ENCODE measurements at regions not wholly inside any gene's neighbourhood (a gene's known extent, or its start where the extent isn't known, plus 50 kb on each side); places are given as distances from the start of the nearest gene placed in this dataset.

DNA sequence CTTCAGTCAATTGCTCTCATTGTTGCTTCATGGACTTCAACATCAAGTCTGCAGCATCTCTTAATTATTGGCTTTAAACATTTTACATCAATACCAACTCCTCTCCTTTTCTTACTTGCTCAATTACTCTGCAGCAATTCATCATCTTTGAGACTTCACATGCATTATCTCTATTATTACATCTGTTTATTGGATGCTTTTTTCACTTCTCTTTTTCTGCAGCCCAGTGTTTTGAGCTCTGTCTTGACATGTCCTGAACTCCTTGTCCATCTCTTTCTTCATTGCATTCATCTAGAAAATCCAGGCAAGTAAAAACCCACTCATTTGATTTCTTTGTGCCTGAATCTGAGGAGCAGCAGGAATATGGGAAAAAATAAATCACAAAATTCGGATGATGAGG, 647.9 kb downstream of the PLCL1 start:
- TF ChIP-seq, protein P1, sequence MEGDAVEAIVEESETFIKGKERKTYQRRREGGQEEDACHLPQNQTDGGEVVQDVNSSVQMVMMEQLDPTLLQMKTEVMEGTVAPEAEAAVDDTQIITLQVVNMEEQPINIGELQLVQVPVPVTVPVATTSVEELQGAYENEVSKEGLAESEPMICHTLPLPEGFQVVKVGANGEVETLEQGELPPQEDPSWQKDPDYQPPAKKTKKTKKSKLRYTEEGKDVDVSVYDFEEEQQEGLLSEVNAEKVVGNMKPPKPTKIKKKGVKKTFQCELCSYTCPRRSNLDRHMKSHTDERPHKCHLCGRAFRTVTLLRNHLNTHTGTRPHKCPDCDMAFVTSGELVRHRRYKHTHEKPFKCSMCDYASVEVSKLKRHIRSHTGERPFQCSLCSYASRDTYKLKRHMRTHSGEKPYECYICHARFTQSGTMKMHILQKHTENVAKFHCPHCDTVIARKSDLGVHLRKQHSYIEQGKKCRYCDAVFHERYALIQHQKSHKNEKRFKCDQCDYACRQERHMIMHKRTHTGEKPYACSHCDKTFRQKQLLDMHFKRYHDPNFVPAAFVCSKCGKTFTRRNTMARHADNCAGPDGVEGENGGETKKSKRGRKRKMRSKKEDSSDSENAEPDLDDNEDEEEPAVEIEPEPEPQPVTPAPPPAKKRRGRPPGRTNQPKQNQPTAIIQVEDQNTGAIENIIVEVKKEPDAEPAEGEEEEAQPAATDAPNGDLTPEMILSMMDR (conservative IDR thresholded peaks at IDR 0.05; ENCODE audit: low read depth) = no peak
- DNase-seq (ENCODE audit: low spot score) = no peak
- no peak overlapping the region for H3K27ac ChIP-seq
- POLR2A ChIA-PET (ENCODE audit: low non-redundant PET) = no interaction called here
- CTCF ChIA-PET = no interaction called here

DNA sequence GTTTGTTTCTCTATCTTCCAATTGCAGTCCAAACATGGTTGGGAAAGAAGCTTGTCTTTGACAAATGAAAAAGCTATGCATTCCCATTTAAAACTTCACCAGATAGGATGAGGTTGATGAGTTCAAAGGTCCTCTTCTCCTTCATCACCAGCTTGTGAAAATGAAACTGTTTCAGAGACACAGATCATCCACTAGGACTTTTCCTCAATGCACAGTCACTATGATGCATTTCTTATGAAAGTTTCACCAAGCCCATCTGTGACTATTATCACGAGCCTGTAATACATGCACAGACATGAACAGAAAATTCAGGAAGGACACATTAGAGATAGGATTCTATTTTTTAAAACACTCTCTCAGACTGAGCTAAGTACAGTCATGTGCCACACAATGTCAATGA, 644.4 kb downstream of the PLCL1 start:
- ChIA-PET CTCF (interaction anchor here (0.7 kb wide), 1 partner anchor 11 kb away, joined by 3 read pairs; no protein-coding TSS in a partner anchor), POLR2A (ENCODE audit: low non-redundant PET) (no interaction called here)
- peak; percentile 38 for DNase-seq (ENCODE audit: low spot score)
- H3K27ac ChIP-seq = no peak overlapping the region
- TF ChIP-seq, protein P1 (conservative IDR thresholded peaks at IDR 0.05; ENCODE audit: low read depth) = no peak

DNA sequence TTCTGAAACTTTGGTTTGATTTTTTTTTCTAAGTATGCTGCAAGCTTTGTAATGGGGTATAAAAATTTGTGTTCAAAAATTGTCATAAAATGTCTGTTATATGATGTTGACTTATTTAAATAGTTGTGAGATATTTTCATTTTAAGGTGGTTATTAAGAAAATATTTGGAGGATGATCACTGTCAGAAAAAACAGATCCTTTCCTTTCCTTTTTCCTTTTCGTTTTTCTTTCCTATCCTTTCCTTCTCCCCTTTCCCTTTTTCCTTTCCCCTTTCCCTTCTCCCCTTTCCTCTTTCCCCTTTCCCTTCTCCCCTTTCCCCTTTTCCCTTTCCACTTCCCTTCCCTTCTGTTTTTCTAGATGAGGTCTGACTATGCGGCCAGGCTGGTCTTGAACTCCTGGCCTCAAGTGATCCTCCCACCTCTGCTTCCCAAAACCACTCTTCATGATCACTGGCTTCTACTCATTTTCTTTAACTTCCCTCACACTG, 640.5 kb downstream of the PLCL1 start:
- H3K27ac ChIP-seq = no peak overlapping the region
- ChIA-PET POLR2A (ENCODE audit: low non-redundant PET) (no interaction called here), CTCF (no interaction called here)
- no peak for DNase-seq (ENCODE audit: low spot score)
- TF ChIP-seq, protein P1 (conservative IDR thresholded peaks at IDR 0.05; ENCODE audit: low read depth) = no peak

DNA sequence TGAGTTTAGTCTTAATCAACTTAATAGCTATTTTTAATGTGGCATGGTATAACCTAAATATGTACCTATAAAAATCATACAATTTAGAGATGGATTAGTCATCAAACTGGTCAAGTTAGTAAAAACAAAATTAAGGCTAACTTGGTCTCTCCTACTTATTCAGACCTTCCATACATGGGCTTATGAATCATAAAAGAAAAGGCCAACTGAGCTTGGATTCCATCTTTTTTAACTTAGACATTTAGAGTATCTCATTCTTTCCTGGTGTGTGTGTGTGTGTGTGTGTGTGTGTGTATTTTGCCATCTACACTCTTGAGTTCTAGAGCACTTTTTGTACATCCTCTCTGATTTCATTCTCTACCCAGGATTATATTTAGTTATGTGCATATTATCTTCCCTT, 637.5 kb downstream of the PLCL1 start:
- POLR2A ChIA-PET (ENCODE audit: low non-redundant PET) = no interaction called here
- TF ChIP-seq, protein P1 (conservative IDR thresholded peaks at IDR 0.05; ENCODE audit: low read depth) = no peak
- CTCF ChIA-PET = no interaction called here
- DNase-seq (ENCODE audit: low spot score) = no peak
- H3K27ac ChIP-seq = no peak overlapping the region

DNA sequence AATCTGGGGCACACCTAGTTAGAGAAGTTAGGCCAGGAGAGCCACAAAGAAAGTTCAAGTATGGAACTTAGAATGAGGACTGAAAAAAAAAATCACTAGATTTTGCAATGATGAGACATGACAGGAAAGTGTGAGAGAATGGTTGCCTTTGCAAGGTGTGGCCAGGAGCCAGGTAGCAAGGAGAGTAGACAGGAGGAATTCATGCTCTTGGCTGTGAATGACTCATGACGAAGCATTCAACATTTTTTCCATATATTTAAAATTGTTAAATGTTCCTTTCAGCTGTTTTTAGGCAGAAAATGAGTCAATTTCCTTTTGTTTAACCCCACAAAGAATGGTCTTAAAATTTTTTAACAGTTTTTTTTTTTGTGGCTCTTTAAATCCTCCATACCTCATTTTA, 636.9 kb downstream of the PLCL1 start:
- ChIA-PET CTCF (no interaction called here), POLR2A (ENCODE audit: low non-redundant PET) (no interaction called here)
- no peak overlapping the region for H3K27ac ChIP-seq
- peak; percentile 70 for DNase-seq (ENCODE audit: low spot score)
- TF ChIP-seq, protein P1 (conservative IDR thresholded peaks at IDR 0.05; ENCODE audit: low read depth) = no peak

DNA sequence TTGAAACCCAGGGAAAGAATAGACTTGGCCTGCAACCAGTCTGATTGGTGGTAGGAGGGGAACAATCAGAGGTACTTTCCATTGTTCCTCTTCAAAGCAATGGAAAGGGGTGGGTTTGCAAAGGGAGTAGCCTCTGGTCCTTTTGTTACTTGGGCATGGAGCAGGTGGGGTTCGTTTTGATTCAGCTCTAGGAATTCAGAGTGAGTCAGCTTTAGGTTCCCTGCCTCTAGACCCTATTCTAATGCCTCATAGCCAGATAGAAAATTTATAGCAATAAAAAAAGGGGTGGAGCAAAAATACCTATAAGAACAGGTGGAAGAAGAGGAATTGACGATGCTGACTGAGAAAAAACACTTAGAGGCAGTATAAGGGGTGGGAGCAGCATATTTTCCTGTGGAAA, 636.4 kb downstream of the PLCL1 start:
- ChIA-PET POLR2A (ENCODE audit: low non-redundant PET) (no interaction called here), CTCF (no interaction called here)
- TF ChIP-seq, protein P1 (conservative IDR thresholded peaks at IDR 0.05; ENCODE audit: low read depth) = no peak
- DNase-seq (ENCODE audit: low spot score) = no peak
- H3K27ac ChIP-seq = no peak overlapping the region

DNA sequence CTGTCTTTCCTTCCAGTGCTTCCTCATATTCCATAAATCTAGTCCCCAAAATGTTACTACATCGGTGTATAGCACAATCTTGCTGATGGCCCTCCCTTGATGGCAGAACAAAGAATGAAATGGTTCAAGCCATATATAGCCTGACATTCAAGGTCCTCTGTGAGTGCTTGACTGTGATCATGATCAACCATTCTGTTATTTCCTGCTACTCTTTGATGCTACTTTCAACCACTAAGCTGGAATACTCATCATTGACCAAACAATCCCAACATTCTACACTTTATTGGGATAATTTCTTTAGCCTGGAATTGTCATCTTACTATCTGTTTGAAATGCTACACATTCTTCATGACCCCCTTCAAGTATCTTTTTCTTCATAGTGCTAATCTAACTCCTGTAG, 633.9 kb downstream of the PLCL1 start:
- POLR2A ChIA-PET (ENCODE audit: low non-redundant PET) = no interaction called here
- no peak for DNase-seq (ENCODE audit: low spot score)
- CTCF ChIA-PET = interaction anchor here (0.6 kb wide), 1 partner anchor 1051 kb away, joined by 3 read pairs; no protein-coding TSS in a partner anchor
- TF ChIP-seq, protein P1 (conservative IDR thresholded peaks at IDR 0.05; ENCODE audit: low read depth) = no peak
- no peak overlapping the region for H3K27ac ChIP-seq

All from RWPE1 (cell line).